ENCODE measurements at regions not wholly inside any gene's neighbourhood (a gene's known extent, or its start where the extent isn't known, plus 50 kb on each side); places are given as distances from the start of the nearest gene placed in this dataset.
A peak's percentile ranks its signal among the peaks of the same experiment; 100 is the strongest.

DNA sequence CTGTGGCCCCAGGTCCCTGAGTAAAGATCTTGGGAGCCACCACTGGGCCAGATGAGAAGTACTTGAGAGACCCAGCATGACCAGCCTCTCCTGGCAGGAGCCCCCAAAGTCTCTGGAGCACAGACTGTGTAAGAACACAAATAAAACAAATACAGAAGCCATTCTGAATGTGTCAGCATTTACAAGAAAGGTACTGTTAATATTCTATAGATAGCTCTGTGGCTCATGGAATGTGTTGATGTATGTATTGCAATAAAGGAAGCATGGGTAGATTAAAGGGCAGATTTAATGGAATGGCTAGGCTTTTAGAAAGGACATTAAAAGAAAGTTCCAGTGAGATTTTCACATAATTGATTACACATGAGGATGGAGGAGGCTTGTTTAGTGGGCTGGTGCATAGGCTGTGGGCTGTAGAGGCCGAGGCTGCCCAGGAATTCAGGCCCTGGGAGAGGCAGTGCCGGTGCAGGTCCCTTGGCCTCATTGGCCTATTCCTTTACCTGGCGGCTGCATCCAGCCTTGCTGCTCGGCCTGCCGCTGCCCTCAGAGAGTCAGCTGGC, 127.7 kb upstream of the DLX2 start:
- Histone ChIP-seq H4K20me1 (ENCODE audit: low read depth) (no peaks in the 10 kb centered on the region), H2AFZ (replicated peaks) (no peak overlapping the region), H3K27me3 (peaks cover 25% of the 10 kb centered on the region), H3K4me2 (no peak overlapping the region), H3K9ac (no peak overlapping the region), H3F3A (ENCODE audit: low read depth) (peaks cover 18% of the 10 kb centered on the region), H3K27ac (no peak overlapping the region), H3K36me3 (no peaks in the 10 kb centered on the region), H3K4me3 (no peak overlapping the region), H3K79me2 (ENCODE audit: low read depth) (no peaks in the 10 kb centered on the region), H3K4me1 (peaks cover 18% of the 10 kb centered on the region), H3K9me3 (ENCODE audit: low read depth) (no peaks in the 10 kb centered on the region)
- peaks cover 2% of the 10 kb centered on the region for H3K27me3 Mint-ChIP-seq (ENCODE audit: insufficient read depth, low read depth)
- TF ChIP-seq, protein P1, sequence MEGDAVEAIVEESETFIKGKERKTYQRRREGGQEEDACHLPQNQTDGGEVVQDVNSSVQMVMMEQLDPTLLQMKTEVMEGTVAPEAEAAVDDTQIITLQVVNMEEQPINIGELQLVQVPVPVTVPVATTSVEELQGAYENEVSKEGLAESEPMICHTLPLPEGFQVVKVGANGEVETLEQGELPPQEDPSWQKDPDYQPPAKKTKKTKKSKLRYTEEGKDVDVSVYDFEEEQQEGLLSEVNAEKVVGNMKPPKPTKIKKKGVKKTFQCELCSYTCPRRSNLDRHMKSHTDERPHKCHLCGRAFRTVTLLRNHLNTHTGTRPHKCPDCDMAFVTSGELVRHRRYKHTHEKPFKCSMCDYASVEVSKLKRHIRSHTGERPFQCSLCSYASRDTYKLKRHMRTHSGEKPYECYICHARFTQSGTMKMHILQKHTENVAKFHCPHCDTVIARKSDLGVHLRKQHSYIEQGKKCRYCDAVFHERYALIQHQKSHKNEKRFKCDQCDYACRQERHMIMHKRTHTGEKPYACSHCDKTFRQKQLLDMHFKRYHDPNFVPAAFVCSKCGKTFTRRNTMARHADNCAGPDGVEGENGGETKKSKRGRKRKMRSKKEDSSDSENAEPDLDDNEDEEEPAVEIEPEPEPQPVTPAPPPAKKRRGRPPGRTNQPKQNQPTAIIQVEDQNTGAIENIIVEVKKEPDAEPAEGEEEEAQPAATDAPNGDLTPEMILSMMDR (IDR thresholded peaks at IDR 0.05), result no peak
- TF ChIP-seq EZH2 (IDR thresholded peaks at IDR 0.05) (no peak), EZH2phosphoT487 (IDR thresholded peaks at IDR 0.05) (no peak)
- peaks cover 39% of the 10 kb centered on the region for H3K4me1 Mint-ChIP-seq
- H3K27ac Mint-ChIP-seq, result no peak overlapping the region
- H3K9me3 Mint-ChIP-seq, result no peaks in the 10 kb centered on the region
- H3K36me3 Mint-ChIP-seq, result no peaks in the 10 kb centered on the region
- no peak overlapping the region for H3K4me3 Mint-ChIP-seq
- no peak for DNase-seq (ENCODE audit: low spot score)

DNA sequence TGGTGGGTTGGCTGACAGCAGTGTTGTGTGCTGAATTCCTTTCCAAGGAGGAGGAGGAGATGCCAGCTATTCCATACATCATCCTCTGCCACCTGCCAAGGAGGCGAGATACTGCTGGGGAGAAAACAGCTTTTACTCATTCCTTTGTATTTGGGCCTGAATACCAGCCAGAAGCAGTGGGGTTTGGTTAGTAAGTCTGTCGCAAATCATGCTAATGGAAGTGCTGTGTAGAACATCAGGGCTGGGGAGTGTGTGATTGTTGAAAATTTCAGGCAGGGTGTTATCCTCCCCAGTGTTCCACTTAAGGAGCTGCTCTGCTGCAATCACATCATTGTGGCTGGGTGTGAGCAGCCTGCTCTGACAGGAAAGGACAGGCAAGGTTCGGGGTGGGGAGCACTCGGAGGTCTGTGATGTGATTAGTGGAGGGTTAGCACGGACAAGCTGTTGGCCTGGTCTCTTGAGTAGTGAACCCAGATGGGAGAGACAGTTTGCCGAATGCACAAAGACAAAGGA, 128.2 kb upstream of the DLX2 start:
- Histone ChIP-seq H3K27me3 (peaks cover 30% of the 10 kb centered on the region), H2AFZ (replicated peaks) (no peak overlapping the region), H3K27ac (no peak overlapping the region), H3K4me1 (peaks cover 23% of the 10 kb centered on the region), H3K9ac (no peak overlapping the region), H3K4me2 (no peak overlapping the region), H3K4me3 (no peak overlapping the region), H4K20me1 (ENCODE audit: low read depth) (no peaks in the 10 kb centered on the region), H3K79me2 (ENCODE audit: low read depth) (no peaks in the 10 kb centered on the region), H3K9me3 (ENCODE audit: low read depth) (no peaks in the 10 kb centered on the region), H3K36me3 (no peaks in the 10 kb centered on the region), H3F3A (ENCODE audit: low read depth) (peaks cover 23% of the 10 kb centered on the region)
- peak overlapping the region; percentile 76 for H3K27ac Mint-ChIP-seq
- no peaks in the 10 kb centered on the region for H3K36me3 Mint-ChIP-seq
- DNase-seq (ENCODE audit: low spot score), result no peak
- peaks cover 1% of the 10 kb centered on the region for H3K27me3 Mint-ChIP-seq (ENCODE audit: insufficient read depth, low read depth)
- no peaks in the 10 kb centered on the region for H3K9me3 Mint-ChIP-seq
- peaks cover 43% of the 10 kb centered on the region for H3K4me1 Mint-ChIP-seq
- H3K4me3 Mint-ChIP-seq, result peak overlapping the region; percentile 57
- TF ChIP-seq, protein P1 (IDR thresholded peaks at IDR 0.05), result no peak

DNA sequence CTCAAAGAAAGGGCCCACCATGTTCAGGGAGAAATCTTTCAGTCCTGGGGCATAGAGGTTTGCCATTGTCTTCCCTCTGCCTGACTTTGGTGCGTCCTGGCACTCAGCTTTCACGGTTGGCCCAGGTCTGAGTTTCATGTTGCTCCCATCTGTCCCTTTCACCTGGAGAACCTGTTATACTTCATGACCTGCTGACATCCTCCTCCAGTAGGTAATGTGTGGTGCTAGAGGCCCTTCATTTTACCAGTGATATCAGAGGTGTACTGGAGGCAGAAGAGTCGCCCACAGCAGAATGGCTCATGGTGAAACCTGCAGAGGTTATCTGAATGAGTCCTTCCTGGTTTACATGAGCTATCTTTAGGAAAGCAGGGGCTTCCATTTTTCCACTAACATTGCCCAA, 128.8 kb upstream of the DLX2 start:
- H3K36me3 Mint-ChIP-seq, result no peaks in the 10 kb centered on the region
- Histone ChIP-seq H3K9ac (no peak overlapping the region), H3K4me2 (no peak overlapping the region), H3K79me2 (ENCODE audit: low read depth) (no peaks in the 10 kb centered on the region), H3K36me3 (no peaks in the 10 kb centered on the region), H3K27me3 (peaks cover 36% of the 10 kb centered on the region), H2AFZ (replicated peaks) (no peak overlapping the region), H3K27ac (no peak overlapping the region), H3F3A (ENCODE audit: low read depth) (peaks cover 23% of the 10 kb centered on the region), H3K4me1 (peaks cover 23% of the 10 kb centered on the region), H3K9me3 (ENCODE audit: low read depth) (no peaks in the 10 kb centered on the region), H4K20me1 (ENCODE audit: low read depth) (no peaks in the 10 kb centered on the region), H3K4me3 (no peak overlapping the region)
- H3K27me3 Mint-ChIP-seq (ENCODE audit: insufficient read depth, low read depth), result no peaks in the 10 kb centered on the region
- no peak overlapping the region for H3K27ac Mint-ChIP-seq
- peaks cover 47% of the 10 kb centered on the region for H3K4me1 Mint-ChIP-seq
- TF ChIP-seq, protein P1 (IDR thresholded peaks at IDR 0.05), result no peak
- TF ChIP-seq EZH2 (IDR thresholded peaks at IDR 0.05) (no peak), EZH2phosphoT487 (IDR thresholded peaks at IDR 0.05) (no peak)
- H3K9me3 Mint-ChIP-seq, result no peaks in the 10 kb centered on the region
- H3K4me3 Mint-ChIP-seq, result no peak overlapping the region
- no peak for DNase-seq (ENCODE audit: low spot score)

Data from neural progenitor cell (in vitro differentiated cells).